ENCODE measurements at regions not wholly inside any gene's neighbourhood (a gene's known extent, or its start where the extent isn't known, plus 50 kb on each side); places are given as distances from the start of the nearest gene placed in this dataset.
"Not testable (repeated sequence)": the region's sequence is repeated elsewhere in the genome, so short reads cannot be mapped to it uniquely, and the experiment has no call there.

DNA sequence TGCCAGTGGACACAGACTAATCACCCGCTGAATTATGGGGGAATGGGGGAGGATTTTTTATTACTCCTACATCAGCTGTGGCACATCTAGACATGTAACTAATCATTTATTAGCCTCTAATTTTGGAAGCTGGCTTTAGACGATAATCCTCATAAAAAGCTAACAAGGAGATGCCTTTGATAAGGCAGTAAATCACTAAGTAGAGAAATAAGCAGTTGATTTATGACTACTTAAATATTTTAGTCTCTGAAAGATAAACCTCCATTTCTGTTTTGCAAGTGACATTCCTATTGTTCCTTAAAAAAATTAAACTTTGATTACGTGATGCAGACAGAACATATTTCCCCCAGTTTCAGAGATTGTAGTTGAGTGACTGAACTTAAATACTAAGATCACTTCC lies 206.4 kb upstream of the CDKN2B start:
- POLR2A ChIA-PET: no interaction called here

GRCh38 chr9:22216730-22217172 lies 207.6 kb upstream of the CDKN2B start:
- Histone ChIP-seq H3K9me3 (no peaks in the 10 kb centered on the region), H3K27ac (peak overlapping the region in 1 of 2 experiments; percentile 7; a peak in 3 of 6 replicates), H3K4me2 (no peak overlapping the region), H3K4me1 (peaks cover 30% of the 10 kb centered on the region), H3K4me3 (no peak overlapping the region)
- FAIRE-seq (no peak), ATAC-seq (peak in 1 of 2 experiments; percentile 39; a peak in 2 of 6 replicates), DNase-seq (ENCODE audit: low read depth in 1 of 2, low spot score in 1 of 2) (no peak)
- CTCF ChIA-PET: interaction anchor here (0.9 to 1.6 kb wide), 5 partner anchors 11 to 405 kb away, joined by 3 to 4 read pairs (median 3); no protein-coding TSS in a partner anchor
- WGBS (ENCODE audit: missing lambda C conversion rate): 91% methylated on average over 8 of the region's 8 CpGs
- POLR2A ChIA-PET: no interaction called here
- no peak for TF ChIP-seq PHF8 (IDR thresholded peaks at IDR 0.05; ENCODE audit: borderline replicate concordance, low read depth)
- no peak for TF ChIP-seq NFE2L2 (conservative IDR thresholded peaks at IDR 0.05; ENCODE audit: low read length)
- no peak for TF ChIP-seq ESRRA (IDR thresholded peaks at IDR 0.05; ENCODE audit: borderline replicate concordance, low read length)
- TF ChIP-seq, protein P1, sequence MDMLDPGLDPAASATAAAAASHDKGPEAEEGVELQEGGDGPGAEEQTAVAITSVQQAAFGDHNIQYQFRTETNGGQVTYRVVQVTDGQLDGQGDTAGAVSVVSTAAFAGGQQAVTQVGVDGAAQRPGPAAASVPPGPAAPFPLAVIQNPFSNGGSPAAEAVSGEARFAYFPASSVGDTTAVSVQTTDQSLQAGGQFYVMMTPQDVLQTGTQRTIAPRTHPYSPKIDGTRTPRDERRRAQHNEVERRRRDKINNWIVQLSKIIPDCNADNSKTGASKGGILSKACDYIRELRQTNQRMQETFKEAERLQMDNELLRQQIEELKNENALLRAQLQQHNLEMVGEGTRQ (IDR thresholded peaks at IDR 0.05): no peak
- TF ChIP-seq ELK1 (IDR thresholded peaks at IDR 0.05; ENCODE audit: low read depth, low read length): no peak
- TF ChIP-seq CHD4 (IDR thresholded peaks at IDR 0.05; ENCODE audit: borderline replicate concordance): no peak
- no peak for TF ChIP-seq HES2 (IDR thresholded peaks at IDR 0.05)
- TF ChIP-seq RFX5 (IDR thresholded peaks at IDR 0.05): no peak
- TF ChIP-seq HDAC2 (IDR thresholded peaks at IDR 0.05): no peak

More for the DNA sequence above, 206.4 kb upstream of the CDKN2B start:
- Histone ChIP-seq H3K4me2 (no peak overlapping the region), H3K27ac (peak overlapping the region in 1 of 2 experiments; percentile 1; a peak in 1 of 6 replicates), H3K4me3 (no peak overlapping the region), H3K4me1 (peaks cover 42% of the 10 kb centered on the region), H3K9me3 (no peaks in the 10 kb centered on the region)
- ATAC-seq (no peak), FAIRE-seq (no peak), DNase-seq (ENCODE audit: low read depth in 1 of 2, low spot score in 1 of 2) (no peak)
- 92% methylated on average over 3 of the region's 3 CpGs for WGBS (ENCODE audit: missing lambda C conversion rate)
- CTCF ChIA-PET: interaction anchor here (1.0 kb wide), 1 partner anchor 23 kb away, joined by 4 read pairs; no protein-coding TSS in a partner anchor
- TF ChIP-seq FOXS1 (CRISPR knock-in tag; IDR thresholded peaks at IDR 0.05): no peak
- TF ChIP-seq RNF2 (IDR thresholded peaks at IDR 0.05; ENCODE audit: borderline replicate concordance, low read depth): no peak
- TF ChIP-seq EHF (CRISPR knock-in tag; IDR thresholded peaks at IDR 0.05): no peak
- TF ChIP-seq HES2 (IDR thresholded peaks at IDR 0.05): no peak

- FAIRE-seq: no peak
- no peak for DNase-seq (ENCODE audit: low read depth in 1 of 2, low spot score in 1 of 2)
- 0 out of 6 replicates have a peak, but pooled peaks of 1 of the 2 experiments have one; percentile 43 for ATAC-seq
- H3K4me1 ChIP-seq: peaks cover 25% of the 10 kb centered on the region
- no peaks in the 10 kb centered on the region for H3K9me3 ChIP-seq
- no peak overlapping the region for H3K4me3 ChIP-seq
- TF ChIP-seq HOXA7 (CRISPR knock-in tag; IDR thresholded peaks at IDR 0.05) (no peak), EP300 (IDR thresholded peaks at IDR 0.05) (no peak), ZNF302 (CRISPR knock-in tag; IDR thresholded peaks at IDR 0.05) (no peak), HOXB5 (CRISPR knock-in tag; IDR thresholded peaks at IDR 0.05) (no peak), CBX8 (IDR thresholded peaks at IDR 0.05) (no peak), BHLHE40 (IDR thresholded peaks at IDR 0.05; ENCODE audit: low read depth, low read length) (no peak), HDAC2 (IDR thresholded peaks at IDR 0.05) (no peak), CHD4 (IDR thresholded peaks at IDR 0.05; ENCODE audit: borderline replicate concordance) (no peak), GATA3 (IDR thresholded peaks at IDR 0.05; ENCODE audit: borderline replicate concordance) (no peak), RAD21 (conservative IDR thresholded peaks at IDR 0.05 in 1 of 2, IDR thresholded peaks at IDR 0.05 in 1 of 2) (no peak)
- ChIA-PET POLR2A (no interaction called here), CTCF (interaction anchor here (0.9 to 1.6 kb wide), 6 partner anchors 18 to 405 kb away, joined by 3 to 4 read pairs (median 3); no protein-coding TSS in a partner anchor)
- peak overlapping the region in 1 of 2 experiments; percentile 52; a peak in 2 of 6 replicates for H3K27ac ChIP-seq
- WGBS (ENCODE audit: missing lambda C conversion rate): 91% methylated on average over 2 of the region's 2 CpGs
- H3K4me2 ChIP-seq: no peak overlapping the region
Observed at GRCh38 chr9:22217254-22217653, 208.1 kb upstream of the CDKN2B start.

- H3K4me2 ChIP-seq; H3K27ac ChIP-seq; POLR2A ChIA-PET; ATAC-seq; DNase-seq (ENCODE audit: low read depth in 1 of 2, low spot score in 1 of 2); FAIRE-seq; H3K4me3 ChIP-seq; H3K4me1 ChIP-seq: not testable (repeated sequence)
- CTCF ChIA-PET: interaction anchor here (1.4 to 2.8 kb wide), 4 partner anchors 10 to 414 kb away, joined by 3 to 9 read pairs (median 5); no protein-coding TSS in a partner anchor
- 96% methylated on average over 9 of the region's 9 CpGs for WGBS (ENCODE audit: missing lambda C conversion rate)
- H3K9me3 ChIP-seq: peaks cover 37% of the 10 kb centered on the region
Observed at GRCh38 chr9:22225856-22226255, 216.8 kb upstream of the CDKN2B start.

Measured in A549 (cell line).